ENCODE measurements at regions not wholly inside any gene's neighbourhood (a gene's known extent, or its start where the extent isn't known, plus 50 kb on each side); places are given as distances from the start of the nearest gene placed in this dataset.
"Not testable (repeated sequence)": the region's sequence is repeated elsewhere in the genome, so short reads cannot be mapped to it uniquely, and the experiment has no call there.

DNA sequence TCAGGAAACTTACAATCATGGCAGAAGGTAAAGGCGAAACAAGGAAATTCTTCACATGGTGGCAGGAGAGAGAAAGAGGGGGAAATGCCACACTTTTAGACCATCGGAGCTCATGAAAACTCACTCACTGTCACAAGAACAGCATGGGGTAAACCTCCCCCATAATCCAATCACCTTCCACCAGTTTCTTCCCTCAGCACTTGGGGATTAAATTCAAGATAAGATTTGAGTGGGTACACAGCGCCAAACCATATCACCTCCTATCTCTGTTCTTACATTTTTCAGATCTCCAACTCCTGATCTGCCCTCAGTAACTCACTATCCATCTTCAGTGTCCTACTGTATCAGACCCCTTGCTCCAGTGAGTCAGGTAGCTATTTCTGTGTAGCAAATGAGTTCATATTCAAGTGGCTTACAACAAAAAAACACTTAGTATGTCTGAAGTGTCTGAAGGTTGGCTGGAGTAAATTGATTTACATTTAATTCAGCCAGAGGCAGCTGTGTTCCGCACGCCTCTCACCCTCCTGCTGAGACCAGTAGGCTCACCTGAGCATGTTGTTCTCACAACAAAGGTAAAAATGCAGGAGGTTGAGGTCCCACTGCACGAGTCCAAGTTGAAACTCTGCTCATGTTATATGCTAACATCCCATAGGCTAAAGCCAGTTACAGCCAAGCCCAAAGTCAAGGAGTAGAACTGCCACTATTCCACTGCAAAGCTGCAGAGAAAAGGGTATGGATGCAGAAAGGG is 180.7 kb upstream of the LMCD1 start:
- Mint-ChIP-seq H3K27ac (no peak overlapping the region), H3K4me3 (no peak overlapping the region), H3K36me3 (ENCODE audit: low read depth) (no peaks in the 10 kb centered on the region), H3K4me1 (ENCODE audit: low read depth) (no peaks in the 10 kb centered on the region), H3K9me3 (no peaks in the 10 kb centered on the region), H3K27me3 (ENCODE audit: low read depth) (peaks cover 4% of the 10 kb centered on the region)
- no peak for DNase-seq (ENCODE audit: low spot score)

DNA sequence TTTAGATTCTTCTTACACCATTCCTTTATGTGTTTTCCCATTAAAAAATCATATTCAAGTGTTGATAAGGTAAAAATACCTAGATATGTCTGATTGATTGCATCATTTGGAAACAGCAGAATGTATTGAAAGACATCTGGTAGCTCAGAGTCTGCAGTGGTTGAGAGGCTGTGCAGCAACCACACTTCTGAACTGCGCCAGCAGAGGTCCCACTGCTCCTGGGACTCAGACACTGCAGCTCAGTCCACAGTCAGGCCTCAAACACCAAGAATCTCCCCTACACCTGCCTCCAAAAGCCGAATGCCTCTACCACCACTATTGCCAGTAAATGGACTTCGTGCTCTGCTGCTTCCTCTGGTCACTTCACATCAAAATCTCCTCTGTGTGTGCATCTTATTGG is 176.9 kb upstream of the LMCD1 start:
- H3K4me1 Mint-ChIP-seq (ENCODE audit: low read depth): no peaks in the 10 kb centered on the region
- H3K9me3 Mint-ChIP-seq: no peaks in the 10 kb centered on the region
- no peak overlapping the region for H3K4me3 Mint-ChIP-seq
- peaks cover 11% of the 10 kb centered on the region for H3K27me3 Mint-ChIP-seq (ENCODE audit: low read depth)
- peak; percentile 7 for DNase-seq (ENCODE audit: low spot score)
- H3K36me3 Mint-ChIP-seq (ENCODE audit: low read depth): no peaks in the 10 kb centered on the region
- no peak overlapping the region for H3K27ac Mint-ChIP-seq

DNA sequence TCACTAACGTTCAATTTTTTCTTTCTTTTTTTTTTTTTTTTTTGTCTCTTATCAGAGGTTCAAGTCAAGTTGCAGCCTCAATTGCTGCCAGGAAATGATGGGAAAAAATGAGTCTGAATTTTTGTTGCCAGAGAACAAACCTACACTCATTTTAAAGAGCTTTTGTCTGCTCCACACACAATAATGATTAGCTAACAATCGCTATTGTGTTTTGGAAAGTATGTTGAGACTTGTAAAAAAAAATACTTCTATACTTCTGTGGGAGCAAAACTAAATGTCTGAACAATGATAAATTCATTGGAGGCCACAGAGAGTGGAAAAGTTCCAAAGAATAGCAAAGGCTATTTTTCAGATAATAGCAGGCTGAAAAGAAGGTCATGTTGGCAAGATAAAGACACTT is 176.3 kb upstream of the LMCD1 start:
- no peak overlapping the region for H3K27ac Mint-ChIP-seq
- H3K36me3 Mint-ChIP-seq (ENCODE audit: low read depth): no peaks in the 10 kb centered on the region
- no peaks in the 10 kb centered on the region for H3K4me1 Mint-ChIP-seq (ENCODE audit: low read depth)
- H3K9me3 Mint-ChIP-seq: no peaks in the 10 kb centered on the region
- no peak overlapping the region for H3K4me3 Mint-ChIP-seq
- no peak for DNase-seq (ENCODE audit: low spot score)
- H3K27me3 Mint-ChIP-seq (ENCODE audit: low read depth): peaks cover 12% of the 10 kb centered on the region

DNA sequence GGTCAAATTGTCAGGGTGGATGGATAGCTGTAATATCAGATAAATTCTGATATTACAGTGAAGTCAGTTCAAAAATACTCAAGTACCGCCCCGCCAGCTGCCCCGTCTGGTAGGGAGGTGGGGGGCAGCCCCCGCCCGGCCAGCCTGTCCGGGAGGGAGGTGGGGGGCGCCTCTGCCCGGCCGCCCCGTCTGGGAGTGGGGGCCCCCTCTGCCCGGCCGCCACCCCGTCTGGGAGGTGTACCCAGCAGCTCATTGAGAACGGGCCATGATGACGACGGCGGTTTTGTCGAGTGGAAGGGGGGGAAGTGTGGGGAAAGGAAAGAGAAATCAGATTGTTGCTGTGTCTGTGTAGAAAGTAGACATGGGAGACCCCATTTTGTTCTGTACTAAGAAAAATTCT is 175.8 kb upstream of the LMCD1 start:
- H3K27me3 Mint-ChIP-seq (ENCODE audit: low read depth): peaks cover 12% of the 10 kb centered on the region
- DNase-seq (ENCODE audit: low spot score); H3K27ac Mint-ChIP-seq; H3K36me3 Mint-ChIP-seq (ENCODE audit: low read depth); H3K4me3 Mint-ChIP-seq; H3K9me3 Mint-ChIP-seq; H3K4me1 Mint-ChIP-seq (ENCODE audit: low read depth): not testable (repeated sequence)

DNA sequence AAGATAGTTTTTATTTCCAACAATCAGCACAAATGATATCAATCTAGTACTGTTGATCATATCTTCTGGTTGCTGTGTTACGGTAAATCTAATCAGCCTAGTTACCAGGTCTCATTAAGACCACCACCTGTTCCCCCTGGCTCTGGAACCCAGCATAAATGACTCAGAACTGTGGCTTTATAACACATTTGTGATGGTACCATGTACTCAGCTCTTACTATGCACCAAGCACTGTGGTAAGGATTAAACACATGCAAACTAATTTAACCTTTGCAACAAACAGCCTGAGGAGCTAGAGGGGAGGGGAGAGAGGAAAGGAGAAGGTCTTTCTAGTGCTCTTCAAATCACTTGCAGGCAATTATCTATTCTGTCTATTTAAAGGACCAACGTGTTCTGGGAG is 173.9 kb upstream of the LMCD1 start:
- Mint-ChIP-seq H3K4me1 (ENCODE audit: low read depth) (no peaks in the 10 kb centered on the region), H3K36me3 (ENCODE audit: low read depth) (no peaks in the 10 kb centered on the region), H3K27ac (no peak overlapping the region), H3K9me3 (no peaks in the 10 kb centered on the region), H3K4me3 (no peak overlapping the region), H3K27me3 (ENCODE audit: low read depth) (peaks cover 12% of the 10 kb centered on the region)
- no peak for DNase-seq (ENCODE audit: low spot score)

DNA sequence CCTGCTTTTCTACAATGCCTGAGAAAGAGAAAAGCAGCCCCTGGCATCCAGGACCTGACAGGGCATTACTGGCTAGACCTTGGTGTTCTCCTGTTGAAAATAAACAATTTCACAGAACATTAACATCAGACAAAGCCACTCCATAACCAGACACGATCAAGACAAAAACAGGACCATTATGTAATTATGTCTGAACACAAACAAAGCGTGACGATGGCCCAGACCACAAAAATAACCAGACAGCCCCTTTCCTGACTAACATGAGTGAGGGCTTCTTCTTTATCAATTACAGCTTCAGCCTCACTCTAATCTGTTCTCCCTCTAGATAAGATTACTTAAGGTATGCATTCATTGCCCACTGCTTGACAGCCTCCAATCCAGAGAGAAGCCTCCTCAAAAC is 172.7 kb upstream of the LMCD1 start:
- H3K27ac Mint-ChIP-seq: no peak overlapping the region
- no peaks in the 10 kb centered on the region for H3K9me3 Mint-ChIP-seq
- no peak overlapping the region for H3K4me3 Mint-ChIP-seq
- no peak for DNase-seq (ENCODE audit: low spot score)
- peaks cover 11% of the 10 kb centered on the region for H3K27me3 Mint-ChIP-seq (ENCODE audit: low read depth)
- no peaks in the 10 kb centered on the region for H3K4me1 Mint-ChIP-seq (ENCODE audit: low read depth)
- H3K36me3 Mint-ChIP-seq (ENCODE audit: low read depth): no peaks in the 10 kb centered on the region

DNA sequence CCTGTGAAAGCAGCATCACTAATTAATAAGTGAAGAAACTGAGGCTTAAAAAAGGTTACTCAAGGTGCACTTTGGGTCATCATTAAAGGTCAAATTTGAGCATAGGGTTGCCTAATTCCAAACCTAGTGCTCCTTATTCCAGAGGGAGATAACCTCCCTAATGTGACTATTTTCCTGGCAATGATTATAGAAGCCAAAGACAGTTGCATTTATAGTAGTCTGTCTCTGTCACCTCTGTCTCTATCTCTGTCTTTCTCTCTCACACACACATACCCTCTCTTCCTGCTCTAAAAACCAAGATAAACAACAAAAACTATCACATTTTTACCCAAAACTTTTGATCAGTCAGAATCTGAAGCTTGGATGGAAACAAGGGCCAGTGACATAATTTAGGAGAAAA is 172.0 kb upstream of the LMCD1 start:
- Mint-ChIP-seq H3K4me3 (no peak overlapping the region), H3K36me3 (ENCODE audit: low read depth) (no peaks in the 10 kb centered on the region), H3K27me3 (ENCODE audit: low read depth) (peaks cover 11% of the 10 kb centered on the region), H3K4me1 (ENCODE audit: low read depth) (no peaks in the 10 kb centered on the region), H3K27ac (no peak overlapping the region), H3K9me3 (no peaks in the 10 kb centered on the region)
- no peak for DNase-seq (ENCODE audit: low spot score)

DNA sequence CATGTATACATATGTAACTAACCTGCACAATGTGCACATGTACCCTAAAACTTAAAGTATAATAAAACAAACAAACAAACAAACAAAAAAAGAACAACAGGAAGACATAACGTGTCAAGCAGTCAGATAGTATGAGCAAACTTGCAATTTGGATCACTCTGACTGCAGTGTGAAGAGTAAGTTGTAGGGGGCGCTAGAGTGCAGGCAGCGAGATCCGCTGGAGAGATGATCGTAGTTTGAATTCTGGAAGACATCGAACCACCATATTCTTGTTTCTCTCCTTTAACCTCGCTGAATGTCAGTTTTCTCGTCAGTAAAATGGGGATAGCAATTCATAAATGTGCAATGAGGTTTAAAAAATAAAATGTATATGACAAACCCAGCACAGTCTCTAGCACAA is 165.2 kb upstream of the LMCD1 start:
- H3K4me1 Mint-ChIP-seq (ENCODE audit: low read depth): no peaks in the 10 kb centered on the region
- no peak for DNase-seq (ENCODE audit: low spot score)
- no peaks in the 10 kb centered on the region for H3K36me3 Mint-ChIP-seq (ENCODE audit: low read depth)
- H3K27me3 Mint-ChIP-seq (ENCODE audit: low read depth): peaks cover 6% of the 10 kb centered on the region
- H3K27ac Mint-ChIP-seq: no peak overlapping the region
- no peaks in the 10 kb centered on the region for H3K9me3 Mint-ChIP-seq
- no peak overlapping the region for H3K4me3 Mint-ChIP-seq

DNA sequence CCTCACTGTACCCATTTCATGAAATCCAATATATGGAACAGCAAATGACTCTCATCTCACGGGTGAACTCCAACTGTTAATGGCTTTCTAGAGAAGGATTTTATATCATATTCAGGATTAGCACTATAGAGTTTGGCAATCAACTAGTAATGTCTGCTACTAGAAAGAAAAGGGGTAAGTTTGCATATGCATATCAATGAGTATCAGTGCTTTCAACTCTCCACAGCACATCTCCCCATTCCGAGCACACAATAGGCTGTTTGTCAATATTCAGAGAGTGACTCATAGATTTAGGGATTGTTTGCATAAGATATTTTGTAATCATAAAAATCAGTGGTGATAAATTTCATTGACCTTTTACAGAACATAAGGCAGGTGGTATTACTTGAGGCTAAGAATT is 163.2 kb upstream of the LMCD1 start:
- Mint-ChIP-seq H3K27ac (no peak overlapping the region), H3K9me3 (no peaks in the 10 kb centered on the region), H3K4me3 (no peak overlapping the region), H3K36me3 (ENCODE audit: low read depth) (no peaks in the 10 kb centered on the region), H3K27me3 (ENCODE audit: low read depth) (peaks cover 4% of the 10 kb centered on the region), H3K4me1 (ENCODE audit: low read depth) (no peaks in the 10 kb centered on the region)
- DNase-seq (ENCODE audit: low spot score): no peak

DNA sequence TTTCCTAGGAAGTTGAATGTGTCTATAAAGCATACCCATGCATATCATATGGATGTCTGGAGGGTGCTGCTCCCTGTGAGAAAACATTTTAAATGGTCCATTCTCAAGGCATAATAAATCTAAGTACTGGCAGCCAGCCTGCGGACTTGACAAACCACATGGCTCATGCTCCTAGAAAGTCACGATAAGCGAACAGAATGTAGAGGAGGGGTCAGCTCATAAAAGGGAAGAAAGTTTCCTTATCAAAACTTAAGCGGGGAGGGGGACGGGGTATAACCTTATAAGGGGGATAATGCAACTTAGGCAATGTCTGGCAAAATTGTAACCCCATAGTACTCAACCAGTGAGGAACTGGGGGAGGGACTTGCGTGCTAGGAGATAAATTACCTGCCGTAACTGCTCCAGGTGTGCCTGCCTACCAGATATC is 159.8 kb upstream of the LMCD1 start:
- Mint-ChIP-seq H3K9me3 (peaks cover 27% of the 10 kb centered on the region), H3K36me3 (ENCODE audit: low read depth) (no peaks in the 10 kb centered on the region)

DNA sequence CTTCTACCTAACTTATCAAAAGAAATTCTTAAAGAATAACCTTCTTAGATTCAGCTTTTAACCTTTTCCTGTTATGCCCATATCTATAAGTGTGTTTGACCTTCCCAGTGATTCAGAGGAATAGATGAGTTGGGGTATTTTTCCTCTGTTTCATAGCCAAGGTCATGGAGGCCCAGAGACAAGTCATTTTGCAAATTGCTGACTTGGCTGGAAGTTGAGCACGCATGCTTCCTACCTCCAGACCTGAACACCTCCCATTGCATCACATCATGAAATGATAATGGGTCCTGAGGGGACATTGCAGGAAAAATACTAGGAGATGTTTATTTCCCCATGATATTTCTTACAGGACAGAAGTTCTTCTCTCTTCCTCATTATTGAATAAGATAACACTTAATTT is 158.6 kb upstream of the LMCD1 start:
- H3K27me3 Mint-ChIP-seq (ENCODE audit: low read depth): peaks cover 8% of the 10 kb centered on the region
- no peaks in the 10 kb centered on the region for H3K4me1 Mint-ChIP-seq (ENCODE audit: low read depth)
- no peak overlapping the region for H3K4me3 Mint-ChIP-seq
- no peaks in the 10 kb centered on the region for H3K36me3 Mint-ChIP-seq (ENCODE audit: low read depth)
- peaks cover 29% of the 10 kb centered on the region for H3K9me3 Mint-ChIP-seq
- no peak overlapping the region for H3K27ac Mint-ChIP-seq
- DNase-seq (ENCODE audit: low spot score): no peak

More for the DNA sequence above, 159.8 kb upstream of the LMCD1 start:
- Mint-ChIP-seq H3K4me1 (ENCODE audit: low read depth) (no peaks in the 10 kb centered on the region), H3K27ac (no peak overlapping the region), H3K27me3 (ENCODE audit: low read depth) (peaks cover 8% of the 10 kb centered on the region), H3K4me3 (no peak overlapping the region)
- no peak for DNase-seq (ENCODE audit: low spot score)

DNA sequence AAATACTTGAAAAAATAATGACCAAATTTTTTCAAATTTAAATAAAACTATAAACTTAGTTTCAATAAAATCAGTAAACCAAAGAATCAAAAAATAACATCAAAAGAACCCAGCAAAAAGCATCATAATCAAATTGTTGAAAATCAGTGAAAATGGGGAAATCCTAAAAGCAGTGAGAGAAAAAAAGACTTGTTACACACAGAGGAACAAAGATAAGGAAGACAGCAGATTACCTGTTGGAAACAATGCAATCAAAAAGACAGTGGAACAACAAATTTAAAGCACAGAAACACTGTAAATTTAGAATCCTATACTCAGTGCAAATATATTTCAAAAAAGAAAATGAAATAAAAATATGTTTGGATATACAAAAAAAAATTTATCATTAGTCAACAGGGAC is 156.2 kb upstream of the LMCD1 start:
- no peak for DNase-seq (ENCODE audit: low spot score)
- no peaks in the 10 kb centered on the region for H3K4me1 Mint-ChIP-seq (ENCODE audit: low read depth)

DNA sequence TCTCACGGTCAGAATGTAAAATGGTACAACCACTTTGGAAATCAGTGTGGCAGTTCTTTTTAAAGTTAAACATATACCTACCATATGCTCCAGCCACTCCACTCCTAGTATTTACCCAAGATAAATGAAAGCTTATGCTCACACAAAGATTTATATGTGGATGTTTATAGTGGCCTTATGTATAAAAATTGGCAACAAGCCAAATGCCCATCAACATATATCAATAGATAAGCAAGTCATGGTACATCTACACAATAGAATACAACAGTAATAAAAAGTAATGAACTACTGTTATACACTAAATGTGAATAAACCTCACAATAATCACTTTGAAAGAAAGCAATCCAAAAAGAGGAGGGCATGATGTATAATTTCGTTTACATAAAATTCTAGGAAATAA is 153.5 kb upstream of the LMCD1 start:
- H3K36me3 Mint-ChIP-seq (ENCODE audit: low read depth): no peaks in the 10 kb centered on the region
- no peak overlapping the region for H3K27ac Mint-ChIP-seq
- DNase-seq (ENCODE audit: low spot score): no peak
- no peaks in the 10 kb centered on the region for H3K4me1 Mint-ChIP-seq (ENCODE audit: low read depth)
- H3K27me3 Mint-ChIP-seq (ENCODE audit: low read depth): peaks cover 4% of the 10 kb centered on the region
- H3K9me3 Mint-ChIP-seq: peaks cover 36% of the 10 kb centered on the region
- no peak overlapping the region for H3K4me3 Mint-ChIP-seq

More for the DNA sequence above, 156.2 kb upstream of the LMCD1 start:
- no peak overlapping the region for H3K27ac Mint-ChIP-seq
- peaks cover 29% of the 10 kb centered on the region for H3K9me3 Mint-ChIP-seq
- H3K36me3 Mint-ChIP-seq (ENCODE audit: low read depth): no peaks in the 10 kb centered on the region
- no peak overlapping the region for H3K4me3 Mint-ChIP-seq
- H3K27me3 Mint-ChIP-seq (ENCODE audit: low read depth): peaks cover 8% of the 10 kb centered on the region

DNA sequence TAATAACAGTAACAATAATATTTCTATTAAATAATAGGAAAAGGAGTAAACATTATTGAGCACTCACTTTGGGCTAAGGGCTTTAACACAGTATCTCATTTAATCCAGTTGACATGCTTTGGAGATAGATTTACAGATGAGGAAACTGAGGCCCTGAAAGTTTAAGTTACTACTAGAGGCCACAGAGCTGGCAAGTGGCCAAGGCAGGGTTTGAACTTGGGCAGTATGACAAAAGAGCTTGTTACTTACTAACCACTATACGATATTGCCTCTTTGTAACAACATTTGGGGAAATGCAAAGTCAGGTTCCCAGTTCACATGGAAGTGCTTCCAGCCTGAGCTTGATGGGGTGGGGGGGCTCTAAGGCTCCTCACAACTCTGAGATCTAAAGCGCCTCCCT is 149.1 kb upstream of the LMCD1 start:
- no peak overlapping the region for H3K27ac Mint-ChIP-seq
- no peak overlapping the region for H3K4me3 Mint-ChIP-seq
- peaks cover 8% of the 10 kb centered on the region for H3K36me3 Mint-ChIP-seq (ENCODE audit: low read depth)
- H3K9me3 Mint-ChIP-seq: peaks cover 17% of the 10 kb centered on the region
- no peak for DNase-seq (ENCODE audit: low spot score)
- H3K4me1 Mint-ChIP-seq (ENCODE audit: low read depth): peaks cover 18% of the 10 kb centered on the region
- no peaks in the 10 kb centered on the region for H3K27me3 Mint-ChIP-seq (ENCODE audit: low read depth)

DNA sequence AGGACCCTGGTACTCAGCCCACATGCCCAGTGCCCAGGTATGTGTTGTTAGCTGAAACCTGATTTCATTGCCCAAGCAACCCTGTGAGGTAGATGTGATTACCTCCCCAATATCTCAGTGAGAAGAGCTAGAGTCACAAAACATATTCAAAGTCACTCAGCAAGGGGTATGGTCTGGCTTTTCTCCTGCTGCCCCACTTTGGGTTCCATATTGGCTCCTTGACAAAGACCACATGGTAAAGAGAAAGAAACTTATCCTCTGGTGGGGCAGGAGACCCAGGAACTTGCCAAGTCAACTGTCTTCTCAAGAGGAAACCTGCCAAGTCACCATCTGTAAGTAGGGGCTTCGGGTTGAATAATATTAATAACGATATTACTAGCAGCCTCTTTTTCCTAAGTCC is 148.3 kb upstream of the LMCD1 start:
- H3K27me3 Mint-ChIP-seq (ENCODE audit: low read depth): no peaks in the 10 kb centered on the region
- H3K4me1 Mint-ChIP-seq (ENCODE audit: low read depth): peaks cover 24% of the 10 kb centered on the region
- no peak overlapping the region for H3K4me3 Mint-ChIP-seq
- H3K36me3 Mint-ChIP-seq (ENCODE audit: low read depth): peaks cover 13% of the 10 kb centered on the region
- no peak overlapping the region for H3K27ac Mint-ChIP-seq
- DNase-seq (ENCODE audit: low spot score): no peak
- H3K9me3 Mint-ChIP-seq: peaks cover 26% of the 10 kb centered on the region
